Neural cell (in vitro differentiated cells): ENCODE measurements at regions not wholly inside any gene's neighbourhood (a gene's known extent, or its start where the extent isn't known, plus 50 kb on each side); places are given as distances from the start of the nearest gene placed in this dataset.
"Not testable (repeated sequence)": the region's sequence is repeated elsewhere in the genome, so short reads cannot be mapped to it uniquely, and the experiment has no call there.

ENCODE experiments used
- H2AFZ ChIP-seq: fragments of 200-600, 300-800 bp; sonication (generic), shearing (Covaris generic); 2 replicates; pipeline ENCODE4 v1.6.0; 2014; ENCODE audit warnings: low read depth, mild to moderate bottlenecking, antibody characterized with exemption, low read length, moderate library complexity
- H3F3A ChIP-seq: fragments of 200-600 bp; shearing (Covaris generic); 2 replicates; pipeline ENCODE4 v1.6.1; 2016; ENCODE audit warnings: mild to moderate bottlenecking, moderate library complexity, mixed read lengths, antibody characterized with exemption, low read length; ENCODE audit not compliant: insufficient read depth, poor library complexity, severe bottlenecking
- H3K27ac ChIP-seq: fragments of 200-600, 300-800 bp; sonication (generic), shearing (Covaris generic); 2 replicates; pipeline ENCODE4 v1.5.1; 2014; ENCODE audit warnings: mild to moderate bottlenecking, low read length, moderate library complexity
- H3K27me3 ChIP-seq: fragments of 300-800, 200-600 bp; sonication (generic), shearing (Covaris generic); 2 replicates; pipeline ENCODE4 v1.6.0; 2014; ENCODE audit warnings: mild to moderate bottlenecking, low read depth, low read length, moderate library complexity; ENCODE audit not compliant: insufficient read depth
- H3K36me3 ChIP-seq: fragments of 300-800, 200-600 bp; sonication (generic), shearing (Covaris generic); 2 replicates; pipeline ENCODE4 v1.5.1; 2014; ENCODE audit warnings: mild to moderate bottlenecking, antibody characterized with exemption, low read length, moderate library complexity; ENCODE audit not compliant: insufficient read depth
- H3K4me2 ChIP-seq: fragments of 300-800, 200-600 bp; sonication (generic), shearing (Covaris generic); 2 replicates; pipeline ENCODE4 v1.6.0; 2014; ENCODE audit warnings: mild to moderate bottlenecking, low read length
- H3K4me3 ChIP-seq: fragments of 300-800, 200-600 bp; sonication (generic), shearing (Covaris generic); 2 replicates; pipeline ENCODE4 v1.5.1; 2014; ENCODE audit warnings: mild to moderate bottlenecking, low read length, moderate library complexity
- H3K79me2 ChIP-seq: fragments of 200-600 bp; shearing (Covaris generic); replicated peaks from 2 replicates; pipeline ENCODE4 v1.6.0; 2014; ENCODE audit warnings: mild to moderate bottlenecking, low read length, moderate library complexity; ENCODE audit not compliant: insufficient read depth
- H3K9ac ChIP-seq: fragments of 300-800, 200-600 bp; sonication (generic), shearing (Covaris generic); 2 replicates; pipeline ENCODE4 v1.6.1; 2016; ENCODE audit warnings: mild to moderate bottlenecking, low read length, mixed read lengths
- H3K9me2 ChIP-seq: fragments of 200-600 bp; shearing (Covaris generic); 2 replicates; pipeline ENCODE4 v1.6.1; 2016; ENCODE audit warnings: mild to moderate bottlenecking, low read length, mixed read lengths; ENCODE audit not compliant: insufficient read depth
- H3K9me3 ChIP-seq: fragments of 200-600, 300-800 bp; sonication (generic), shearing (Covaris generic); 2 replicates; pipeline ENCODE4 v1.6.1; 2016; ENCODE audit warnings: mild to moderate bottlenecking, mixed run types, low read length, moderate library complexity, mixed read lengths
- H4K20me1 ChIP-seq: fragments of 200-600 bp; shearing (Covaris generic); 2 replicates; pipeline ENCODE4 v1.6.1; 2016; ENCODE audit warnings: mild to moderate bottlenecking, mixed run types; ENCODE audit not compliant: insufficient read depth
- MXI1 ChIP-seq: fragments of 450-650 bp; conservative IDR thresholded peaks from 2 replicates; pipeline ENCODE4 v1.6.1; 2014; ENCODE audit warnings: antibody characterized with exemption, mild to moderate bottlenecking; ENCODE audit not compliant: poor library complexity, severe bottlenecking
- POLR2AphosphoS5 ChIP-seq: IDR thresholded peaks from 2 replicates; pipeline ENCODE4 v1.6.1; 2012
- RAD21 ChIP-seq: fragments of 450-650 bp; conservative IDR thresholded peaks from 2 replicates; pipeline ENCODE4 v1.6.1; 2014; ENCODE audit warnings: antibody characterized with exemption, mild to moderate bottlenecking, moderate library complexity
- SMC3 ChIP-seq: fragments of 450-650 bp; conservative IDR thresholded peaks from 2 replicates; pipeline ENCODE4 v1.6.1; 2014; ENCODE audit warnings: antibody characterized with exemption, mild to moderate bottlenecking, moderate library complexity; ENCODE audit not compliant: poor library complexity
- TAF1 ChIP-seq: IDR thresholded peaks from 2 replicates; pipeline ENCODE4 v1.6.1; 2012; ENCODE audit warnings: low read depth
- TF ChIP-seq, protein P1 (sequence below): fragments of 450-650 bp; IDR thresholded peaks from 2 replicates; pipeline ENCODE4 v1.5.1; 2014; ENCODE audit warnings: antibody characterized with exemption, mild to moderate bottlenecking, moderate library complexity; ENCODE audit not compliant: poor library complexity, severe bottlenecking
- TF ChIP-seq, protein P2 (sequence below): IDR thresholded peaks from 2 replicates; pipeline ENCODE4 v1.6.1; 2012; ENCODE audit warnings: borderline replicate concordance

DNA sequence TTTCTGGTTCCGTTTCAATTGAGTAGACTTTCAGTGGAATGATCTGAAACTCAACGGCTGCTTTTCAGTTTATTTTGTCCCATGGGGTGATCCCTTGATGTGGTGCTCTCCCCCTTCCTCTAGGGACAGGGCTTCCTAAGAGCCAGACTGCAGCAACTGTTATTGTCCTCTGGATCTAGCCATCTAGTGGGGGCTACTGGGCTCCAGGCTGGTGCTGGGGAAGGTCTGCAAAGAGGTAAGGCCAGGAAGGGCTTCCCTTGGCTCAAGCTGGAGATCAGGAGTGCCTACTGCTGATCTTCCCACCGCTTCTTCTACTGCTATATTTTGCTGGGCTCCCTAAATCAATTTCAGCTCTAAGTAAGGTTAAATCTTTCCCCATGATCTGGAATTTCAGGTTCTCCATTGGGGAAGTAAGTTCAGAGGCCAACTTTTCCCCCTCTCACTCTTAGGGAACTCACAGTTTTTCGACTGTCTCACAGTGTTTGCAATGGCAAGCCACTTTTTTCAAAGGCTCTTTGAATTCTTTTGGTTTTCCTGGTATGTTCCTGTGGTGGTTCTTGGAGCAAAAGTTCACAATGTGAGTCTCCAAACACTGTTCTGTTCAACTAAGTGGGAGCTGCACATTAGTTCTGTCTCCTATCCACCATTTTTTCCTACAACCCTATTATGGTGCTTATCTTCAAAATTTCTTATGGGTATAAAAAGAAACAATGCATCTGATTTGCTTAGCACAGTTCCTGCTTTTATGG lies 286.2 kb upstream of the EXOC2 start:
- no peak overlapping the region for H3K27ac ChIP-seq
- H3K36me3 ChIP-seq: no peaks in the 10 kb centered on the region
- no peak for TF ChIP-seq POLR2AphosphoS5
- TF ChIP-seq RAD21: no peak
- TF ChIP-seq MXI1: no peak
- TF ChIP-seq, protein P1, sequence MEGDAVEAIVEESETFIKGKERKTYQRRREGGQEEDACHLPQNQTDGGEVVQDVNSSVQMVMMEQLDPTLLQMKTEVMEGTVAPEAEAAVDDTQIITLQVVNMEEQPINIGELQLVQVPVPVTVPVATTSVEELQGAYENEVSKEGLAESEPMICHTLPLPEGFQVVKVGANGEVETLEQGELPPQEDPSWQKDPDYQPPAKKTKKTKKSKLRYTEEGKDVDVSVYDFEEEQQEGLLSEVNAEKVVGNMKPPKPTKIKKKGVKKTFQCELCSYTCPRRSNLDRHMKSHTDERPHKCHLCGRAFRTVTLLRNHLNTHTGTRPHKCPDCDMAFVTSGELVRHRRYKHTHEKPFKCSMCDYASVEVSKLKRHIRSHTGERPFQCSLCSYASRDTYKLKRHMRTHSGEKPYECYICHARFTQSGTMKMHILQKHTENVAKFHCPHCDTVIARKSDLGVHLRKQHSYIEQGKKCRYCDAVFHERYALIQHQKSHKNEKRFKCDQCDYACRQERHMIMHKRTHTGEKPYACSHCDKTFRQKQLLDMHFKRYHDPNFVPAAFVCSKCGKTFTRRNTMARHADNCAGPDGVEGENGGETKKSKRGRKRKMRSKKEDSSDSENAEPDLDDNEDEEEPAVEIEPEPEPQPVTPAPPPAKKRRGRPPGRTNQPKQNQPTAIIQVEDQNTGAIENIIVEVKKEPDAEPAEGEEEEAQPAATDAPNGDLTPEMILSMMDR: no peak
- TF ChIP-seq, protein P2, sequence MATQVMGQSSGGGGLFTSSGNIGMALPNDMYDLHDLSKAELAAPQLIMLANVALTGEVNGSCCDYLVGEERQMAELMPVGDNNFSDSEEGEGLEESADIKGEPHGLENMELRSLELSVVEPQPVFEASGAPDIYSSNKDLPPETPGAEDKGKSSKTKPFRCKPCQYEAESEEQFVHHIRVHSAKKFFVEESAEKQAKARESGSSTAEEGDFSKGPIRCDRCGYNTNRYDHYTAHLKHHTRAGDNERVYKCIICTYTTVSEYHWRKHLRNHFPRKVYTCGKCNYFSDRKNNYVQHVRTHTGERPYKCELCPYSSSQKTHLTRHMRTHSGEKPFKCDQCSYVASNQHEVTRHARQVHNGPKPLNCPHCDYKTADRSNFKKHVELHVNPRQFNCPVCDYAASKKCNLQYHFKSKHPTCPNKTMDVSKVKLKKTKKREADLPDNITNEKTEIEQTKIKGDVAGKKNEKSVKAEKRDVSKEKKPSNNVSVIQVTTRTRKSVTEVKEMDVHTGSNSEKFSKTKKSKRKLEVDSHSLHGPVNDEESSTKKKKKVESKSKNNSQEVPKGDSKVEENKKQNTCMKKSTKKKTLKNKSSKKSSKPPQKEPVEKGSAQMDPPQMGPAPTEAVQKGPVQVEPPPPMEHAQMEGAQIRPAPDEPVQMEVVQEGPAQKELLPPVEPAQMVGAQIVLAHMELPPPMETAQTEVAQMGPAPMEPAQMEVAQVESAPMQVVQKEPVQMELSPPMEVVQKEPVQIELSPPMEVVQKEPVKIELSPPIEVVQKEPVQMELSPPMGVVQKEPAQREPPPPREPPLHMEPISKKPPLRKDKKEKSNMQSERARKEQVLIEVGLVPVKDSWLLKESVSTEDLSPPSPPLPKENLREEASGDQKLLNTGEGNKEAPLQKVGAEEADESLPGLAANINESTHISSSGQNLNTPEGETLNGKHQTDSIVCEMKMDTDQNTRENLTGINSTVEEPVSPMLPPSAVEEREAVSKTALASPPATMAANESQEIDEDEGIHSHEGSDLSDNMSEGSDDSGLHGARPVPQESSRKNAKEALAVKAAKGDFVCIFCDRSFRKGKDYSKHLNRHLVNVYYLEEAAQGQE: no peak
- no peak for TF ChIP-seq TAF1
- no peak for TF ChIP-seq SMC3
- no peaks in the 10 kb centered on the region for H4K20me1 ChIP-seq
- H3K4me2 ChIP-seq: no peak overlapping the region
- no peak overlapping the region for H2AFZ ChIP-seq
- H3K9ac ChIP-seq: no peak overlapping the region
- H3K79me2 ChIP-seq: no peaks in the 10 kb centered on the region
- no peaks in the 10 kb centered on the region for H3F3A ChIP-seq
- no peaks in the 10 kb centered on the region for H3K9me2 ChIP-seq
- H3K9me3 ChIP-seq: no peaks in the 10 kb centered on the region
- no peak overlapping the region for H3K4me3 ChIP-seq
- H3K27me3 ChIP-seq: no peaks in the 10 kb centered on the region

DNA sequence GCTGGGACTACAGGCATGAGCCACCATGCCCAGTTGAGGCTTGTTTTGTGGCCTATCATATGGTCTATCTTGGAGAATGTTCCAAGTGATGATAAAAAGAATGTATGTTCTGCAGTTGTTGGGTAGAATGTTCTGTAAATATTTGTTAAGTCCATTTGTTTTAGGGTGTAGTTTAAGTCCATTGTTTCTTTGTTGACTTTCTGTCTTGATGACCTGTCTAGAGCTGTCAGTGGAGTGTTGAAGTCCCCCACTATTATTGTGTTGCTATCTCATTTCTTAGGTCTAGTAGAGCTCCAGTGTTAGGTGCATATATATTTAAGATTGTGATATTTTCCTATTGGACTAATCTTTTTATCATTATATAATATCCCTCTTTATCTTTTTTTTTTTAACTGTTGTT lies 284.3 kb upstream of the EXOC2 start:
- not testable (repeated sequence) for H3K27ac ChIP-seq, H3K9me2 ChIP-seq, H3K4me3 ChIP-seq

DNA sequence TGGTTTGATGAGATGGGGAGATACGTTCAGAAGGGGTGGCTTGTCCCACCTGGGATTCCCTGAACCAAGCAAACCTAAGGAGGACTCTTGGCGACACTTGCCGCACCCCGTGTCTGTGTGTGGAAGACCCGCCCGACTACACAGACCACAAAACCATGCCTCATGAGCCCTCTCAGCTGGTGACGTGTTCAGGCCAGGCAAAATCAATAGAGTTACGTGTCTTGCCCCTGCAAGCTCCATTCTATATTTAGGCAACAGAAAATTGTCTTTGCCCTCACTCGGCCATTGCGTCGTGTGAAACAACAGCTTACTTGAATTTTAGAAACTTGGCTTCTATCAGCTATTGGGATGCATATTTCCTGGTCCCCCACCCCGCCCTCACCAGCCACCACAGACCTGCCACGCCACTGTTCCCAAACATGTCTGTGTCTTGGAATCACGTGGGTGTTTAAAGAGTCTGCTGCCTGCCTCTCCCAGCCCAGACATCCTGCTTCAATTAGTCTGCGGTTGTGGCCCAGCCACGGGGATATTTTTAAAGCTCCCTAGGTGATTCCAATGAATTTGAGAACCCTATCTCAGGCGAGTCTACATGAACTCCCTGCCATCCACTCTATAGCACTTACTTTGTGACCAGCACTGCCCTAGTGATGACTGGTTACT lies 279.2 kb upstream of the EXOC2 start:
- Histone ChIP-seq H3K9me2 (no peaks in the 10 kb centered on the region), H3K4me3 (no peak overlapping the region), H3K27ac (no peak overlapping the region), H3K36me3 (no peaks in the 10 kb centered on the region), H4K20me1 (no peaks in the 10 kb centered on the region), H3F3A (no peaks in the 10 kb centered on the region), H3K4me2 (no peak overlapping the region), H3K27me3 (no peaks in the 10 kb centered on the region), H2AFZ (no peak overlapping the region), H3K9me3 (no peaks in the 10 kb centered on the region), H3K9ac (no peak overlapping the region), H3K79me2 (no peaks in the 10 kb centered on the region)
- TF ChIP-seq MXI1: no peak
- no peak for TF ChIP-seq TAF1

More for the DNA sequence above, 284.3 kb upstream of the EXOC2 start:
- H3K27me3 ChIP-seq, H4K20me1 ChIP-seq, H2AFZ ChIP-seq, H3K79me2 ChIP-seq, H3K9me3 ChIP-seq, H3K9ac ChIP-seq, H3K36me3 ChIP-seq, H3K4me2 ChIP-seq, H3F3A ChIP-seq: not testable (repeated sequence)
